GM18511 (cell line): ENCODE measurements at regions not wholly inside any gene's neighbourhood (a gene's known extent, or its start where the extent isn't known, plus 50 kb on each side); places are given as distances from the start of the nearest gene placed in this dataset.
"Not testable (repeated sequence)": the region's sequence is repeated elsewhere in the genome, so short reads cannot be mapped to it uniquely, and the experiment has no call there.

Experiments
- ATAC-seq: cut with Tn5 transposase; IDR thresholded peaks from one replicate; pipeline ENCODE4 v1.9.1; 2021; ENCODE audit warnings: mild to moderate bottlenecking, moderate library complexity; ENCODE audit not compliant: unreplicated experiment

GRCh38 chr16:55059146-55059545 is 128.5 kb downstream of the IRX5 start:
- no peak for ATAC-seq

GRCh38 chr16:55061126-55061525 is 130.5 kb downstream of the IRX5 start:
- ATAC-seq = no peak

- no peak for ATAC-seq
Measured at GRCh38 chr16:55062442-55062841, 131.8 kb downstream of the IRX5 start.

- no peak for ATAC-seq
Measured at GRCh38 chr16:55072976-55073375, 142.3 kb downstream of the IRX5 start.

- no peak for ATAC-seq
Measured at GRCh38 chr16:55073830-55074229, 143.2 kb downstream of the IRX5 start.

- not testable (repeated sequence) for ATAC-seq
Measured at GRCh38 chr16:55075208-55075607, 144.5 kb downstream of the IRX5 start.

- ATAC-seq = no peak
Measured at GRCh38 chr16:55076053-55076452, 145.4 kb downstream of the IRX5 start.

- ATAC-seq = no peak
Measured at GRCh38 chr16:55077266-55077665, 146.6 kb downstream of the IRX5 start.

GRCh38 chr16:55078153-55078552 is 147.5 kb downstream of the IRX5 start:
- ATAC-seq = no peak

GRCh38 chr16:55078699-55079410 is 148.2 kb downstream of the IRX5 start:
- ATAC-seq = no peak

- no peak for ATAC-seq
Measured at GRCh38 chr16:55081622-55082590, 151.2 kb downstream of the IRX5 start.

GRCh38 chr16:55082591-55082976 is 151.9 kb downstream of the IRX5 start:
- ATAC-seq = no peak

GRCh38 chr16:55083052-55083451 is 152.4 kb downstream of the IRX5 start:
- ATAC-seq = no peak

GRCh38 chr16:55088098-55088497 is 157.4 kb downstream of the IRX5 start:
- ATAC-seq = no peak

- no peak for ATAC-seq
Measured at GRCh38 chr16:55089600-55089999, 158.9 kb downstream of the IRX5 start.

GRCh38 chr16:55091213-55091870 is 160.7 kb downstream of the IRX5 start:
- no peak for ATAC-seq

GRCh38 chr16:55091871-55092230 is 161.2 kb downstream of the IRX5 start:
- no peak for ATAC-seq

GRCh38 chr16:55100100-55100499 is 169.4 kb downstream of the IRX5 start:
- no peak for ATAC-seq

GRCh38 chr16:55101026-55101425 is 170.4 kb downstream of the IRX5 start:
- ATAC-seq = no peak

- ATAC-seq = no peak
Measured at GRCh38 chr16:55102077-55102476, 171.4 kb downstream of the IRX5 start.

- ATAC-seq = no peak
Measured at GRCh38 chr16:55102531-55102930, 171.9 kb downstream of the IRX5 start.

- no peak for ATAC-seq
Measured at GRCh38 chr16:55107851-55108250, 177.2 kb downstream of the IRX5 start.
